CD1c-positive myeloid dendritic cell (primary cell): ENCODE measurements at regions not wholly inside any gene's neighbourhood (a gene's known extent, or its start where the extent isn't known, plus 50 kb on each side); places are given as distances from the start of the nearest gene placed in this dataset.
"Not testable (repeated sequence)": the region's sequence is repeated elsewhere in the genome, so short reads cannot be mapped to it uniquely, and the experiment has no call there.

Experiments
- DNase-seq: peaks from one replicate; pipeline ENCODE4 v3.0.0-alpha.2; 2016; ENCODE audit errors: extremely low spot score

DNA sequence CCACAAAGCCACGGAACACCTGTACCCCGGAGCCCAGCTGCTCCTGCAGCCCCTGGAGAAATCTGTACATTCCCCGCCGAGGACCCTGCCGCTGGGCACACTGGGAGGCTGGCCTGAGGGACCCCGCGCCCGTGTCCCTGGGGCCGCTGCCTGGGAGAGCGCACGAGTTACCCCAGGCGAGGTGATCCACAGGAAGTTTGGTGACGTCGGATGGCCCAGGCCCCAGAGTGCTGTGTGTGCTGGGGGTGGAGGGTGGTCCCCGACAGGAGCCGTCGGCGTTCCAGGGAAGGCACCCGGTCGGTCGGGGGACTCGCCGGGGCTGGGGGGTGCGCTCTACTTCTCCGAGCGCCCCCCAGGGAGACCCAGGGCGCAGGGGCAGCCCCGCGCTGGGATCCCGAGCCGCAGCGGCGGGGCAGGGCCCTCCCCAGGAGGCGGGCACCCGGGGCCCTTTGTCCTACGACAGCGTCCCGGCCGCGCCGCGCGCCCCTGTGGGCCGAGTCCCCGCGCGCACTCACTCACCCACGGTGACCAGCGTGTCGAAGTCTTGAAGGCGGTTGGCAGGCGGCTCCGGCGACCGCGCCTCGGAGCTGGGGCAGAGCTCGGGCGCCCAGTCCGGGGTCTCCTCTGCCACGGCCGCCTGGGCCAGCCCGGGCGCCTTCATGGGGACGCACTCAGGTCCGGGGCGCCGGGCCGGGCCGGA, 129.5 kb upstream of the PRKX start:
- DNase-seq, result not testable (repeated sequence)

DNA sequence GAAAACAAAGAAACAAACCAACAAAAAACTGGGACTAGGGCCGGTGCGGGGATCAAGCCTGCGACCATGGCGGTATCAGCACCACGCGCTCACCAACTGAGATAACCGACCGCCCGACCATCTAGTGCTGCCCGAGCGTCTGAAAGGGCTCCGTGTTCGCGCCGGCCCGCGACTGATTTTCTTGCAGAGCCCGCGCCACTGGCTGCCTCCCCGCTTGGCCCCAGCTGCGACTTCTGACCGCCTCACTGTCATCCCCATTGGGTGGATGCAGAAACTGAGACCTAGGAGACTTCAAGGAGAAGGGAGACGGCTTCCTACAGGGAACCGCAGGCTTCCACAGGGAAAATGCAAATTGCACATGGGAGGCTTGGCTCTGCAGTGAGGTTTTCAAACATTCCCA, 125.3 kb upstream of the PRKX start:
- DNase-seq, result not testable (repeated sequence)

DNA sequence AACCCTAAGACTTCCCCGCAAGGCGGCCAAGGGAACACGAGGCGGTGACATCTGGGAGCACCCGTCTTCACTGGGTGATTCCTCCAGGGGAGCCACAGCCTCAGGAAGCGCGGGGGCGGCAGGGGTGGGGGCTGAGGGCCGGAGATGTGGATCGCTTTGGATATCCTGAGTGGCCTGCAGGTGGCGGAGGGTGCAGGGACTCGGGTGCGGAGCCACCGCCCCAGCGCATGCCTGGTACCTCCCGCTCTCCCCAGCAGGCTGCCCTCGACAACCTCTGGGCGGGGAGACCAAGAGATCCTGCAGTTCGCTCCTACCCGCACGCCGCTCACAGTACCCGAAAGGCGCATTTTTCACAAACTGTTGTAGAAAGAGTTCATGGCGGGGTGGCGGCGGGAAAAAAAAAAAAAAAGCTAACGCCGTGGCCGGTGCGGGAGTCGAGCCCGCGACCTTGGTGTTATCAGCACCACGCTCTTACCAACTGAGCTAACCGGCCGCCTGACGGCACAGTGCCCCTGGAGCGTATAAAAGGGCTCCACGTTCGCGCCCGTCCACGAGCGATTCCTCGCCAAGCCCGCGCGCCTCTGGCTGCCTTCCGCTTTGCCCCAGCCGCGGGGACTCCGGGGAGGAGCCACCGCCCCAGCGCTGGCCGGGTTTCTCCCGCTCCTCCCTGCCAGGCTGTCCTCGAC, 124.7 kb upstream of the PRKX start:
- not testable (repeated sequence) for DNase-seq

DNA sequence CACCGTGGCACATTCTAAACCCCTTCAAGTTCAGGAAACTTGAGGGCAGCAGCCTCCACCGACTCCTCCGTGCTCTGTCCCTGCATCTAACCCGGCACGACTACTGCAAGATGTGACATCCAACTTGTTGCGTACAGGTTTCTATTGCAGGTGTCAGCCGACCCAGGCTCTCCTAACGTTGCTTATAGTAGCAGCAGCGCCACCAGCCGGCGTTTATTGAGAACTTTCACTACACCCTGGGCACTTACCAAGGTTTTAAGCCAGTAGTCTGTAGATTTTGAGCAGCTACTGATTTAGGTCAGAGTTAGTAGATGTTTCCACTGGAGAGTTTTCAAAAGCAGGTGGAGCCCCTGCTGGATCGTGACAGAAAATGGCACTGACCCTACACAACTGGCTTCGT, 123.8 kb upstream of the PRKX start:
- DNase-seq, result not testable (repeated sequence)

DNA sequence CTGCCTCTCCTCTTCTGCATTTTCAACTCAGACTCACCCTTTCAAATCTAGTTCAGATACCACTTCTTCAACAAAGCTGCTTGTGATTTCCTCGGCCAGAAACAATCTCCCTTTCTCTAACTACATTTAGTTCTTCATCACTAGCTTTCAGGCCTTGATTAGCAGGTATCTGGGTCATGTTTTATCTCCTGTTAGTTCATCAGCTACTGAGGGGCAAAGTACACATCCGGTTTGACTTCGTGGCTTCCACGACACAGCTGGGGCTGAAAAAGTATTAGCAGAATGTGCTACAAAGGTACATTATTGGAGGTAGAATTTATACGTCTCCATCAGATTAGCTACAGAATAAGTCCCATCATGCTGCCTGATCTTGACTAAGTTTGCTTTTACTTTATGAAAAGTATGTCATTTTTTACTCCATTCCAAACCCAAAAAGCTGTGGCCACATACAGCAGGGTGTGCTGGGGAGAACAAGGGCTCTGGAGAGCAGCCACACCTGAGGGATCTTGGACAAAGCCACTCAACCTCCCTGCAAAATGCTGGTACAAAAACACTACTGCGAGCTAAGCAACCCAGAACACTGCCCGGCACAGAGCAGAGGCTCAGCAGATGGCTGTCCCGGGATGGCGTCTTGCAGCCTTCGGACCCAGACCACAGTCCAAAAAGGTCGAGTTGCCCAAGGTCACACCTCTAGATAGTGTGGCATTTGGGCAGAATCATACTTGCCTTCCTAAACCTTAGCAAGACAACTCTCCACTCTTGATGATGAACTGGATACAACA, 120.5 kb upstream of the PRKX start:
- DNase-seq, result not testable (repeated sequence)

DNA sequence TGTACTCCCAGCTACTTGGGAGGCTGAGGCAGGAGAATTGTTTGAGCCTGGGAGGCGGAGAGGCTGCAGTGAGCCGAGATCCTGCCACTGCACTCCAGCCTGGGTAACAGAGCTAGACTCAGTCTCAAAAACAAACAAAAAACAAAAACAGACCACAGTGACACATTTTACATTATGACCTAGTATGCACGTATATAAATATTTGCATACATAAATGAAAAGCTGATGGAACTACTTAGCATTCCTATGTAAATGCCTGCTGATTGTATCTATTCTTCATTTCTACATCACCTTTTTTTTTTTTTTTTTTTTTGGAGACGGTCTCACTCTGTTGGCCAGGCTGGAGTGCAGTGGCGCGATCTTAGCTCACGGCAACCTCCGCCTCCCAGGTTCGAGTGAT, 116.6 kb upstream of the PRKX start:
- not testable (repeated sequence) for DNase-seq

DNA sequence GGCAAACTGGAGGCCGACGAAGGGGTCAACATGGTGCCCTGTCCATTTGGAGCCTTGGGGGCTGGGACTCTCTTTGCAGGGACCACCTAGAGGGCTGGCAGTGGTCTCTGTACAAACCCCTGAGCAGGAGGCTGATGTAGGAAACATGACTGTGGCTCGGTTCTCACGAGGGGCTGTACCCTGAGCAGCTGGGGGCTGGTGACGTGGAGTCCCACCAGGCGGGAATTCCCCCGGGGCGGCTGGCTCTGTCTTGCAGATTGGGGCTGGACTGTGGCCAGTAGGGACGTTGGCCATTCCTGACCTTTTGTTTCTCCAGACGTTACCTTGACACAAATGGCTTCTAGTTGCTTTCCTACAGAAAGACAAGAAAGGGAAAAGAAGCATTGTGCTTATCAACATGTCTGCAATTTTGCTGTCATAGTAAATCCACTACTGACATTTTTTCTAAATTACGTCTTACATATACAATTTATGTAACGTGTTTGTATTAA, 115.6 kb upstream of the PRKX start:
- not testable (repeated sequence) for DNase-seq

DNA sequence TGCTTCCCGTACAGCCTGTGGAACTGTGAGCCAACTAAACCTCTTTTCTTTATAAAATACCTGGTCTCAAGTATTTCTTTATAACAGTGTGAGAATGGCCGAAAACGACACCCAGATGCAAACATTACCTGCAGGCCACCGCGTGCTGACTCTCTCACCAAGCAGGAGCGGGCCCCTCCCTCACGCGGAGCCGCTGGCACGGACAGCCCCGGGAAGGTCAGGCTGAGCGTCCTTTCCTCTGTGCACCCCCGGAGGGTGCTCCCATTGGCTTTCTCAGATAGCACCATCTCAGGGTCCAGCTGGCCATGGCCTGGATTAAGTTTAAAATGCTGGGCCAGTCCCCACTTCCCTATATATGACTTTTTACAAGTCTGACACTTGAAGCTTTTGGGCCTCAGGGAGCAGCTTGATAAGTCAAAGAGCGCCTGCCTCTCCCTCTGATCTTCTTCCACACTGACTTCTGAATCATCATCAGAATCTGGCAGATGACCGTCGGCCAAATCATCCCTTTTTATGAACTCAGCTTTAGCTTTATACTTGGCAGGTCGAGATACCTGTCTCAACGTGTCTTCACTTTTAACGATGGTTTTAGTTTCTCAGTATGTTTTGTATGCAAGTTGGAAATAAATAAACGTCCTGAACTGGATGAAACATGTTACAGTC, 115.1 kb upstream of the PRKX start:
- DNase-seq, result not testable (repeated sequence)

DNA sequence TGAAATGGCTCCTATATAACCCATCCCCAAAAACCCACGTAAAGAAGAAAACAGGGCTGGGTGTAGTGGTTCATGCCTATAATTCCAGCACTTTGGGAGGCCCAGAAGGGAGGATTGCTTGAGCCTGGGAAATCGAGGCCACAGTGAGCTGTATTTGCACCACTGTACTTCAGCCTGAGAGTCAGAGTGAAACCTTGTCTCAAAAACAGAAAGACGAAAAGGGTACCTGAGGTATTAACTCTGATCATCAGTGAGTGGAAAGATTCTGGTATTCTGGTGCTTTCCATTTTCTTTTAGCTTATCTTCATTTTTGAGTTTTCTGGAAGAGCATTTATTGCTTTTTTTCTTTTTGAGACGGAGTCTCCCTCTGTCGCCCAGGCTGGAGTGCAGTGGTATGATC, 110.6 kb upstream of the PRKX start:
- not testable (repeated sequence) for DNase-seq

DNA sequence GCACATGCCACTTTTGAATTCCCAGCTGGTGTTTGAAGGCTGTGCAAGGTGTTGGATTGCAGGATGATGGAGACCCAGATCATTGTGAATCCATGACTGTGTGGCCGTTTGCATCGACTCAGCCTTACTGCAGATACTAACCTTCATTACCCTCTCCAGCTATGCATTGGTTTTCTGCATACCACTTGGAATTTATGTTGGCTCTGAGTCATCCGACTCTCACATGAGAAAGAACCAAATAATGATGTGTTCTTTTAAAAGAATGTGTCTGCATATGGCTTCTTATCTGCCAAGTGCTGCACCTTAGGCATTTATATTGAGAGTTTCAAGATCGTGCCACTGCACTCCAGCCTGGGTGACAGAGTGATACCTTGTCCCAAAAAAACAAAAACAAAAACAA, 106.7 kb upstream of the PRKX start:
- DNase-seq, result no peak

DNA sequence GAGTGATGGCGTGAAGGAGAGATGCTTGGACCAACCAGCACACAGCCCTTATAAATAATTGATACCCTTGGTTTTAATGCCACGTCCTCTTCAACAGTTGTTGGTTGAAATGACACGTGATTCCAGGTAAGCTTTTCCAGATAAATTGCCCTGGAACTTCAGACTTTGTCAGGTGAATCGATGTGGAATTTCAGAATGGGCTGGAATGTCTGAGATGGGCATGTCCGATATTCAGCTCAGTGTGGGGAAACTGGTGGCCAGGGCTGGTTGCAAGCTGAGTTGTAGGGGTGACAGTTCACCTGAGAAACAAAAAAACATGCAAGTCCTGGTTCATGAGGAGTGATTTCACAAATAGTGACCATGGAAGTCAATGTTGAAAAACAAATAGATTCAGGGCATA, 104.0 kb upstream of the PRKX start:
- DNase-seq, result not testable (repeated sequence)

DNA sequence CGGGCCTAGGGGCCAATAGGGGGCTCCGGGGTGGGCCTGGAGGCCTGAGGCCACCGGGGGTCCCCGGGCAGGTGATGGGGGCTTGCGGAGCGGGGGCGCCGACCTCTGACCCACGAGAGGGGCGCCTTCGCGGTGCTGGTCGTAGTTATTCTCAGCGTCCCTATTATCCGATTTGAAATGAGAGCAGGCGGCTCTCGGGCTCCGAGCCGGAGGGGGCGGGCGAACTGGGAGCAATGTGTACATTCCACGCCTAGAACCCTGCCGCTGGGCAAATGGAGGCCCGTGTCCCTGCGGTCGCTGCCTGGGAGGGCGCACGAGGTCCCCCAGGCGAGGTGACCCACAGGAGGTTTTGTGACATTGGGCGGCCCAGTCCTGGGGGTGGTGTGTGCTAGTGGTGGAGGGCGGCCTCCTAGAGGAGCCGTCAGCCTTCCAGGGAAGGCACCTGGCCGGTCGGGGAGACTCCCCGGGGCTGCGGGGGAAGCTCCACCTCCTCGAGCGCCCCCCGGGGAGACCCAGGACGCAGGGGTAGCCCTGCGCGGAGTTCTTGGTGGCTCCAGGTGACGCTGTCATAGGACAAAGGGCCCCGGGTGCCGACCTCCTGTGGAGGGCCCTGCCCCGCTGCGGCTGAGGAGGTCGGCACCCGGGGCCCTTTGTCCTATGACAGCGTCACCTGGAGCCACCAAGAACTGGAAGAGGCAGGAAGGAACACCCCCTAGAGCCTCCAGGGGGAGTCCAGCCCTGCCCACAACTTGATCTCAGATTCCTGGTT, 102.6 kb upstream of the PRKX start:
- DNase-seq, result peak; percentile 7

DNA sequence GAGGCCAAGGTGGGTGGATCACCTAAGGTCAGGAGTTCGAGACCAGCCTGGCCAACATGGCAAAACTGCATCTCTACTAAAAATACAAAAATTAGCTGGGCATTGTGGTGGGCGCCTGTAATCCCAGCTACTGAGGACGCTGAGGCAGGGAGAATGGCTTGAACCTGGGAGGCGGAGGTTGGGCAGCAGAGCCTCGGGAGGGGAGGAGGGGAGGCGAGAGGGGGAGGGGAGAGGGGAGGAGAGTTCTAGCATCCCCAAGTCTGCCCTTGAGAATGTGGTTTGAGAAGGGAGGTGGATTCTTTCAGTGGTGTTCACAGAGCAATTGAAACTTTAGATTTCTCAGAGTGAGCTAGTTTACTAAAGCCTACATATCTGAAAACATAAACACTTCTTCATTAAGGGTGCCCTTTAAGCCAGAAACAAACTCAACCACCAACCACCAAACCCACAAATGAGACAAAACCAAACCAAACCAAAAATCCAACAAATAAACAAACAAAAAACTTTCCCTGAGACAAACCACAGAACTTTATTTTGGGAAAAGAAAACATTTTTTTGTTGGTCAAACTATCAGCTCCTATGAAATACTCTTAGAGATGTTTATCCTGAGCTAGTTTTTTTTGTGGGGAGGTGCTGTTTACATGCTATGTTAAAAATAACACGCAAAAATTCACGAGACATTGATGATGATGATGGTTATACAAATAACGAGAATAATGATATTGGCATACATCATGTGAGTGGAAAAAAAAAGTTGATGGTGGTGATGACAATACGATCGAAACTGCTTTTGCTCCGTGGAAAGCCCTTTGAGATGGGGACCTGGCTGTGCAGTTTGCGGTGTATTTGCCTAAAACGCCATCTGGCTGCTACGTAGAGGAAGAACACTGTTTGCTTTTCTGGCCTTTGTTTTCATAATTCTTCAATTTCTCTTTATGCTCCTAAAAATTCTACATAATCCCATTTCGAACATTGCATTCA, 98.2 kb upstream of the PRKX start:
- DNase-seq, result peak; percentile 52

DNA sequence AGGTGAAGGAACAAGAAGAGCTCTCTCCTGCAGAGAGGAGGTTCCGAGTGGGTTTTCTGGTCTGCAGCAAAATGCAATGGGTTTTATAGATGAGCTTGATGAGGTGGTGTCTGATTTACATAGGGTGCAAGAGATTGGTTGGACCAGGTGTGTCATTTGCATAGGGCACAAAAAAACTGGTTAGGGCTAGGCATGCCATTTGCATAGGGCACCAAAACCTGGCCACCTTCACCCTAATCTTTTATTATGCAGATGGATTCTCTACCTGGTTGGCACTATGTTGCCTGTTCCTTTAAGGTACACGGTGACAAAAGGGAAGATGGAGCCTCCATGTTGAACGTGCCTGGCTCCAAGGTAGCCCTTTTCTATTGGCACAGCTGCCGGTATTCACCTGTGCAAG, 94.5 kb upstream of the PRKX start:
- DNase-seq, result no peak

DNA sequence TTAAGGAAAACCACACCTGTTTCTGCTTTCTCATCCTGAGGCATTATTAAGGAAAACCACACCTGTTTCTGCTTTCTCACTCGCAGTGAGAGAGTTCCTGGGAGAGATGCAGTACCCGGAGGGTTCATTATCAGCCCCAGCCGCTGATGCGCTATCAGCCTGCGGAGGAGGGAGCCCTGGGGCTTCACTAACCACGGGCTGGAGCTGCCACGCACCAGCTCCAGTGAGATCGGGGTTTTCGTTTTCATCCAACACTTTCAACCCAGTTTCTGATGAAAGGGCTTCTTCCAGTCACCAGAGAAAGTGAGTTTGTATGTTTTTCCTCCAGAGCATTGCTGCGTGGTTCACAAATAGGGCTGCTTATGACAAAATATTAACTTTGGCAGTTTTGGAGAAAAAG, 93.2 kb upstream of the PRKX start:
- DNase-seq, result no peak

DNA sequence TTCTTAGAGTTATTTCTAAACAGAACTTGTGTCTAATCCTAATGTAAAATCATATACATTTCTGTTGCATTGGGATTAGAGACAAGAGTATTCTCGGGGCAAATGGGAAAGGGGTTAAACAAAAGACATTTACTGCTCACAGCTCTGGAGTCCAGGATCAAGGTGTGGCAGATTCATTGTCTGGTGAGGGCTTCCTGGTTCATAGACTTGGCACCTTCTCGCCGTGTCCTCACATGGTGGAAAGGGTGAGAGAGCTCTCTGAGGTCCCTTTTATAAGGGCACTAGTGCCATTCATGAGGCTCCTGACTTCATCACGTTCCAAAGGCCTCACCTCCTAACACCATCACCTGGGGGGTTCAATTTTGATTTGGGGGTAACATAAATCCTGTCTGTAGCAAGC, 90.3 kb upstream of the PRKX start:
- DNase-seq, result no peak

DNA sequence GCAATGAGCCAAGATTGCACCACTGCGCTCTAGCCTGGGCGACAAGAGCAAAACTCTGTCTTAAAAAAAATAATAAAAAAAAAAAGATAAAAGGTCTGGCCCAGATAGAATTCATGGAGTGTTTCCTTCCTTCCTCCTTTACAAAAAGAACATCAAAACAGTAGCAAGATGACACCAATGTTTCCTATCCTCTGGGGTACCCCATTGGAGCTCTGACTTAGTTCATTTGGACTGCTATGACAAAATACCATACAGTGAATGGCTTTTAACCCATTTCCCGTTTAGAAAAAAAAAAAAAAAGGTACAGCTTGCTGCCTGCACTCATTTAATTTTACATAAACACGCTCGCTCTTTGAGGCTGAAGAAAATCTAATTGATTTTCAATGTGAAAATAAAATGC, 89.9 kb upstream of the PRKX start:
- no peak for DNase-seq

DNA sequence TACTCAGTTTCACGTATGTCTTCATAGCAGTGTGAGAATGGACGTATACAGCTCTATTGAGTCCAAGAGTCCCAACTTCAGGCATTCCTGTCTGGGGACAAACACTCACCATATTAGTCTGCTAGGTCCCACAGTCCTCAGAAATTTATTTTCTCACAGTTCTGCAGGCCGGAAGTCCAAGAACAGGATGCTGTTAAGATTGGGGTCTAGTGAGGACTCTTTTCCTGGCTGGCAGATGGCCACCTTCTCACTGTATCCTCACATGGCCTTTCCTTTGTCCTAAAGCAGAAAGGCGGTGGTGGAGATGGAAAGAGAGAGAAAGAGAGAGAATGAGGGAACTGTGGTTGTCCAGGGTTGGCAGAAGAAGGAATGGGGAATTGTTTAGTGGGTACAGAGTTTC, 82.0 kb upstream of the PRKX start:
- DNase-seq, result not testable (repeated sequence)

DNA sequence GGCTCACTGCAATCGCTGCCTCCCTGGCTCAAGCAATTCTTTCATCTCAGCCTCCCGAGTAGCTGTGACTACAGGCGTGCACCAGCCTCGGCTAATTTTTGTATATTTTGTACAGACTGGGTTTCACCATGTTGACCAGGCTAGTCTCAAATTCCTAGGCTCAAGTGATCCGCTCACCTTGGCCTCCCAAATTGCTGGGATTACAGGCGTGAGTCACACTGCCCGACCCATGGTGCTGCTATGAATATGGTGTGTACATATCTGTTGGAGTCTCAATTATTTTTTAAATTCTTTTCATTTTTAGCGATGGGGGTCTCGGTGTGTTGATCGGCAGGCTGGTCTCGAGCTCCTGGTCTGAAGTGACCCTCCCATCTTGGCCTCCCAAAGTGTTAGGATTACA, 78.0 kb upstream of the PRKX start:
- DNase-seq, result no peak
